Kasumi-1 (cell line): ENCODE measurements at regions not wholly inside any gene's neighbourhood (a gene's known extent, or its start where the extent isn't known, plus 50 kb on each side); places are given as distances from the start of the nearest gene placed in this dataset.
"Not testable (repeated sequence)": the region's sequence is repeated elsewhere in the genome, so short reads cannot be mapped to it uniquely, and the experiment has no call there.

Experiments
- DNase-seq, 2 experiments: peaks; one replicate each; lab custom pipeline; 2025; lab: John Stamatoyannopoulos, UW

- DNase-seq, result no peak
Observed at GRCh38 chr9:22840641-22841040, 394.0 kb downstream of the DMRTA1 start.

GRCh38 chr9:22845243-22845642, 398.6 kb downstream of the DMRTA1 start:
- not testable (repeated sequence) for DNase-seq

DNA sequence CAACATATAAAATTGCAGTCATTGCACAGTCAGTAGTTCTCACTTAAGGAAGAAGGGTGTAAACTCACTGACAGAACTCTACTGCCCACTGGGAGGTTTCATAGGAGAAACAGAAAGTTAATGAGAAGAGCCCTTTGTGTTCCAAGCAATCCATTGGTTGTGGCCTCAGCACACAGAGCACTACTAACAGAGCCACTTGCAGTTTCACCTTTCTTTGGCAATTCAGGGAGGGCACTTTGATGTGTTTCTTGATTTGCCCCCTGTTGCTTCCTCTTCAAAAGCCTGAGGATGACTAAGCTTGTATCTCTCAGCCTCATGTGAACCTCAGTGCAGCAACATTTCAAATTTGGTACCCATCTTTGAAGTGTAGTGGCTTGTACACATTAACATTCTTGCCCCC, 409.4 kb downstream of the DMRTA1 start:
- no peak for DNase-seq

GRCh38 chr9:22857316-22857715, 410.7 kb downstream of the DMRTA1 start:
- DNase-seq, result no peak

DNA sequence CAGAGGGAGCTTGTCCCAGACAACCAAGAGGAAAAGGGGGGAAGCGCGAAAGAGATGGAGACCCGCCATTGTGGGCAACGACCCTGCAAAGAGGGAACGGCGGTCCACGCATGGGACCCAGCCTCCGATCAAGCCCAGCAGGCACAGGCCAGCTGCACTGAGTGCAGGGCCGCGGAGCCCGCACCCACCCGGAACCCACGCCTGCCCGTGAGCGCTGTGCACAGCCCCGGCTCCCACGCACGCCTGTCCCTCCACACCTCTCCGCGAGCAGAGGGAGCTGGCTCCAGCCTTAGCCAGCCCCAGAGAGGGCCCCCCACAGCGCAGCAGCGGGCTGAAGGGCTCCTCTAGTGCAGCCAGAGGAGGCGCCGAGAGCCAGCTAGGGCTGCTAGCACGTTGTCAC, 416.5 kb downstream of the DMRTA1 start:
- DNase-seq, result no peak

- DNase-seq, result no peak
Observed at GRCh38 chr9:22863736-22864135, 417.1 kb downstream of the DMRTA1 start.

- DNase-seq, result no peak
Observed at GRCh38 chr9:22893196-22893843, 446.7 kb downstream of the DMRTA1 start.

DNA sequence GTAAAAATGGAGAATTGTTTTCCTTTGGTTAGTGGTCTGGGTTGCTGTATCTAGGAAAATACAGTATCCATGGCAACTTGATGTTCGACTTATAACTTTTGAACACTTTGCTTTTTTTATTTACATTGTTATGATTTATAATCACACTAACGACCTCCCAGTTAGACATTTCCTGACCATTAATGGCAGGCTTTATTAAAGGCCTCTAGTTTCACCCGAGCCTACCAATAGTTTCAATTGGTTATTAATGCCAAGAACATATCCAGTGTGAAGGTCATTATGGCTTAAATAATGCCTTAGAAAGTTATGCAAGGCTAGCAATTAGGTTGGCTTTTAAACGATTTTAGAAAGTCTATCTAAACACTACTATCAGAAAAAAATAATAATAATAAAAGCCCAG, 452.0 kb downstream of the DMRTA1 start:
- no peak for DNase-seq

DNA sequence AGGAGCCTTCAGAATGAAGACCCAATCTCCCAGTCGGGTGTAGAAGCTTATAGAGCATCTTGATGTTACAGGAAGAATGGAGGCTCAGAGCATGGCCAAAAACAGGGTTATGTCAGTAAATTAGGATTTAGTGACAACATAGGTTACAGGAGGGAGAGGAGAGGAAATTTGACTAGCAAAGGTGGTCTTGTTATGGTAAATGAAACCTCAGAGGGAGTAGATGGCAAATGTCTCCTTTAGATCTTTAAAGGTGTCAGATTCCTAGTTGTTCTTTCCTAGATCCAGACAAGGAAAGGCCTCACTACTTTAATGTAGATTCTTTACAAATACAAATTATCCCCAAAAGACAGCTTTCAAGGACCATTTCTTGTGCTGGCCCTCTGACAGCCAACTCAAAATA, 465.0 kb downstream of the DMRTA1 start:
- DNase-seq, result no peak

- no peak for DNase-seq
Observed at GRCh38 chr9:22913026-22913425, 466.4 kb downstream of the DMRTA1 start.

- no peak for DNase-seq
Observed at GRCh38 chr9:22913518-22913917, 466.9 kb downstream of the DMRTA1 start.

DNA sequence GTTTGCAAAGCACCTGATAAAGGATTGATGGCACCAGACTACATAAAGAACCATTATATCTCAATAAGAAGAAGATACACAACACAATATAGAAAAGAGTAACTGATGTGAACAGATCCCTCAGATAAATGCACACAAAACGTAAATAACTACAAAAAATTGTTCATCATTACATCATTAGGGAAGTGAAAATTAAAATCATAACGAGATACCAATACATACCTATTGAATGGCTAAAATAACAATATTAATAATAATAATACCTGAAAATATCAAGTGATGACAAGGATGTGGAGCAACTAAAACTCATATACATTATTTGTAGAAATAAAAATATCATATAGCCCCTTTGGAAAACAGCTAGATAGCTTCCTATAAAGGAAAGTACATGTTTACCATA, 469.5 kb downstream of the DMRTA1 start:
- DNase-seq, result no peak

GRCh38 chr9:22919423-22919822, 472.8 kb downstream of the DMRTA1 start:
- DNase-seq, result no peak

- DNase-seq, result no peak
Observed at GRCh38 chr9:22921742-22922141, 475.1 kb downstream of the DMRTA1 start.

DNA sequence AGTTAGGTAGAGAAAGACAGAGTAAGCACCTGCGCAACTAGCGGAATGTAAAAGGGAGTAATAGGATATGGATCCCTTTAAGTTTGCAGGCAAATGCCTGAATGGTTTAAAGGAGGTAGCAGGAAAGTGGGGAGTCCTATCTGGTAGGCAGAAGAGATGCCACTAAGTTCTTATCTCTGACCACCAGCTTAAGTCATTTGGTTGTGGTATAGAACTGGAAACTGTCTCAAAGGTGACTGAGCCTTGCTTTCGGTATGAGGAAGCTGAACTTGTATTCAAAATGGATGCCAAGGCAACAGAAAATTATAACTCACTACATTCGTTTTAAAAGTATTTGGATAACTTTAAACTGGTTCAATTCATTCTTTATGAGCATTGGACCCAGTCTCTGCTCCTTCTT, 475.6 kb downstream of the DMRTA1 start:
- DNase-seq, result no peak

DNA sequence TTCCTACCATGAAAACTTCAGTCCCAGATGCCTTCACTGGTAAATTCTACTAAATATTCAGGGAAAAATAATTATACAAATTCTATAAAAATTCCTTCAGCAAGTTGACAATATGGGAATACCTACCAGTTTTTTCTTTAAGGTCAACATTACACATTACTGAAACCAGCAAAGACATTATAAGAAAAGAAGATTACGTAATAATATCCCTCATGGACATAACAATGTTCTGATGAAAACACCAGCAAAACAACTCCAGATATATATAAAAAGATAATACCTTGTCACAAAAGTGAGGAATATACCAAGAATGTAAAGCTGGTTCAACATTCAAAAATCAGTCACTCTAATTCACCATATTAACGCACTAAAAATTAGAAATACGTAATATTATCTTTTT, 507.9 kb downstream of the DMRTA1 start:
- no peak for DNase-seq

GRCh38 chr9:22954964-22955363, 508.3 kb downstream of the DMRTA1 start:
- no peak for DNase-seq

DNA sequence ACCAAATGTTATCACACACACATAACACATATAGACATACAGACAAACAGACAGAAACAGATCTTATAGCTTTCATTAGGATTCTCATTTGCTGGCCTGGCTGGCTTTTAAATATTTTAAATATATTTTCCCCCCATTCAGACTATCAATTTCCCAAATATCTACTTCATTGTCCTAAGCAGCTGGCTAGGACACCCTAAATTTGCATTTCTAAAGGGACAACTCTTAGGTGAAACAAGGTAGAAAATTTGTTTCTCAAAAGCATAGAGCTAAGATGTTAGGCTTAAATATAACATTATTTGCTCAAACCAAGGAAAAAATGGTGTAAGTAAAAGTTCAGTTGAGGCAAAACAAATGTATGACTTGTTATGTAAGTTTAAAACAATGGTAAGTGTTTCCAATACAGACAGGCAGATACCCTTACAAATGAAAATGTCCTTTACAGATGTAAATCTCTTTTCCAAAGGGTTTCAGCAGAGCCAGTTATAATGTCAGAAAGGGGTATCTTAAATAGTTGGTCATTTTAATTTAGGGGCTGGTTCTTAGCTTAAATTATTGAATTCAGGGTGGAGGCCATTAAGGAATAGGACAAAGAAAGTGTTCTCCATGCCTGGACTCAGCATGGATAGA, 522.8 kb downstream of the DMRTA1 start:
- DNase-seq, result no peak

- no peak for DNase-seq
Observed at GRCh38 chr9:22970434-22970975, 523.9 kb downstream of the DMRTA1 start.

- no peak for DNase-seq
Observed at GRCh38 chr9:22975951-22976350, 529.3 kb downstream of the DMRTA1 start.

DNA sequence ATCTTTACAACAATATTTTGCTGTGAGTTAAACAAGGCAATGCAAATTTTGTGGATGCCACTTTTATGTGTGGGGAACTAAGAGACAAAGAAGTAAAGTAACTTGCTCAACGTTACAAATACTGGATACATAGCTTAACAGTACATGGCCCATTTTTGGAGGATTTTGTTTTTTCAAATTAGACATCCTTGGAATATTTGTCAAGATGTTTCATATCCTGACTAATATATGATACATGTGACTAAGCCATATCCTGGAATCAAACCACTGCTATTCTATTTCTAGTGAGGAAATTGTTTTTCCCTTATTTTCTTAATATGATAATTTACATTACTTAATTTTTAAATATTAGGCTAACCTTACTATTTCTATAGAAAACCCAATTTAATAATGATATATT, 529.8 kb downstream of the DMRTA1 start:
- no peak for DNase-seq

DNA sequence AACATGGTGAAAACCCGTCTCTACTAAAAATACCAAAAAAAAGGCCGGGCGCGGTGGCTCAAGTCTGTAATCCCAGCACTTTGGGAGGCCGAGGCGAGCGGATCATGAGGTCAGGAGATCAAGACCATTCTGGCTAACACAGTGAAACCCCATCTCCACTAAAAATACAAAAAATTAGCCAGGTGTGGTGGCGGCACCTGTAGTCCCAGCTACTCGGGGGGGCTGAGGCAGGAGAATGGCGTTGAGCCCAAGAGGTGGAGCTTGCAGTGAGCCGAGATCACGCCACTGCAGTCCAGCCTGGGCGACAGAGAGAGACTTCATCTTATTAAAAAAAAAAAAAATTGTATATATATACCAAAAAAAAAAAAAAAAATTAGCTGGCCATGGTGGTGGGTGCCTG, 533.8 kb downstream of the DMRTA1 start:
- not testable (repeated sequence) for DNase-seq

GRCh38 chr9:22986556-22986955, 539.9 kb downstream of the DMRTA1 start:
- no peak for DNase-seq

DNA sequence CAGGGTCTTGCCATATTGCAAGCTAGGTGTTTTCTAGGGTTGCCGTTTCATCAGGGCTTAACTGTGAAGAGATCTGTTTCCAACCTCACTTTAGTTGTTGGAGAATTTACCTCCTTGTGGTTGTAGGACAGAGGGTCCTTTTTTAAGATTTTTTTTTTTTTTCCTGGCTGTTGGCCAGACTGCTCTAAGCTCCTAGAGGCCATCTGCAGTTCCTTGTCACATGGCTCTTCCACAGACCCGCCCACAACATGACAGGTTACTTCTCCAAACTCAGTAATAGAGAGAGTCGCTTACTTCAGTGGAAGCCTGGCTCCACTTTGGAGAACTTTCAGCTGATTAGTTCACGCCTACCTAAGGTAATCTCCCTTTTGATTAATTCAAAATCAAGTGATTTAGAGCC, 543.7 kb downstream of the DMRTA1 start:
- no peak for DNase-seq
